Gastroesophageal sphincter (tissue), 3 donors: ENCODE measurements at regions not wholly inside any gene's neighbourhood (a gene's known extent, or its start where the extent isn't known, plus 50 kb on each side); places are given as distances from the start of the nearest gene placed in this dataset.

ENCODE experiments used
- POLR2A ChIP-seq, 2 donors: fragments of 450-650 bp; IDR thresholded peaks; one replicate each; pipeline ENCODE4 v1.6.1; 2017; ENCODE audit warnings: antibody characterized with exemption in 2 of 2, mild to moderate bottlenecking in 2 of 2, moderate library complexity in 1 of 2
- TF ChIP-seq, protein P1 (sequence below), 4 experiments: fragments of 200-600 bp in 2 of 4; fragments of 450-650 bp in 2 of 4; sonication (generic) in 1 of 4; IDR thresholded peaks; one replicate each; pipeline ENCODE4 v1.5.1; 2017 to 2019; ENCODE audit warnings: antibody characterized with exemption in 4 of 4, mild to moderate bottlenecking in 2 of 4, moderate library complexity in 2 of 4

- TF ChIP-seq, protein P1, sequence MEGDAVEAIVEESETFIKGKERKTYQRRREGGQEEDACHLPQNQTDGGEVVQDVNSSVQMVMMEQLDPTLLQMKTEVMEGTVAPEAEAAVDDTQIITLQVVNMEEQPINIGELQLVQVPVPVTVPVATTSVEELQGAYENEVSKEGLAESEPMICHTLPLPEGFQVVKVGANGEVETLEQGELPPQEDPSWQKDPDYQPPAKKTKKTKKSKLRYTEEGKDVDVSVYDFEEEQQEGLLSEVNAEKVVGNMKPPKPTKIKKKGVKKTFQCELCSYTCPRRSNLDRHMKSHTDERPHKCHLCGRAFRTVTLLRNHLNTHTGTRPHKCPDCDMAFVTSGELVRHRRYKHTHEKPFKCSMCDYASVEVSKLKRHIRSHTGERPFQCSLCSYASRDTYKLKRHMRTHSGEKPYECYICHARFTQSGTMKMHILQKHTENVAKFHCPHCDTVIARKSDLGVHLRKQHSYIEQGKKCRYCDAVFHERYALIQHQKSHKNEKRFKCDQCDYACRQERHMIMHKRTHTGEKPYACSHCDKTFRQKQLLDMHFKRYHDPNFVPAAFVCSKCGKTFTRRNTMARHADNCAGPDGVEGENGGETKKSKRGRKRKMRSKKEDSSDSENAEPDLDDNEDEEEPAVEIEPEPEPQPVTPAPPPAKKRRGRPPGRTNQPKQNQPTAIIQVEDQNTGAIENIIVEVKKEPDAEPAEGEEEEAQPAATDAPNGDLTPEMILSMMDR (IDR thresholded peaks at IDR 0.05), result no peak
- TF ChIP-seq POLR2A (IDR thresholded peaks at IDR 0.05), result no peak
Observed at GRCh38 chr6:148112851-148113319, 229.8 kb upstream of the SASH1 start.
